ENCODE measurements at regions not wholly inside any gene's neighbourhood (a gene's known extent, or its start where the extent isn't known, plus 50 kb on each side); places are given as distances from the start of the nearest gene placed in this dataset.

GRCh38 chr10:124194199-124194824, 100.9 kb upstream of the CHST15 start:
- TF ChIP-seq CTCF (IDR thresholded peaks at IDR 0.05 in 2 of 3, conservative IDR thresholded peaks at IDR 0.05 in 1 of 3; ENCODE audit: control insufficient read depth in 2 of 3, extremely low read depth in 1 of 3, insufficient read depth in 1 of 3, low read depth in 3 of 3, low read length in 3 of 3): no peak
- TF ChIP-seq NRF1 (conservative IDR thresholded peaks at IDR 0.05; ENCODE audit: low read depth, low read length): no peak
- TF ChIP-seq USF2 (IDR thresholded peaks at IDR 0.05; ENCODE audit: borderline replicate concordance, low read depth, low read length): no peak
- no peak for TF ChIP-seq BCL3 (IDR thresholded peaks at IDR 0.05; ENCODE audit: borderline replicate concordance, insufficient read depth, low read depth, low read length, poor library complexity, severe bottlenecking)
- no peak for TF ChIP-seq POLR2A (IDR thresholded peaks at IDR 0.05; ENCODE audit: low read depth, low read length)

Measured in GM12878 (cell line).